K562 (cell line): ENCODE measurements at regions not wholly inside any gene's neighbourhood (a gene's known extent, or its start where the extent isn't known, plus 50 kb on each side); places are given as distances from the start of the nearest gene placed in this dataset.

Experiments
- ATAC-seq: fragments of 200-7000 bp; cut with Tn5 transposase; 3 replicates; pipeline ENCODE4 v1.9.1; 2020; ENCODE audit warnings: moderate library complexity
- BruUV-seq: library from RNA; stranded (reverse); fragments of 400-500 nt; replicated peaks from 2 replicates; lab custom pipeline; 2021; lab: Mats Ljungman, UMichigan
- CTCF ChIA-PET: fragments of 300-600 bp; formaldehyde crosslinking; extraction: SDS; loops from one replicate; lab custom pipeline; 2021; ENCODE audit warnings: low intra/inter-chr PET ratio; lab: Yijun Ruan, JAX
- POLR2A ChIA-PET: fragments of 300-600, 350-650 bp; sonication (Branson Sonifier 250); formaldehyde crosslinking; extraction: SDS; loops from one replicate; lab custom pipeline; 2021; ENCODE audit warnings: antibody characterized with exemption, inconsistent platforms; lab: Yijun Ruan, JAX
- DNase-seq, 4 experiments: peaks; one replicate each; pipeline versions ENCODE4 v3.0.0 to v3.0.0-alpha.2; 2011 to 2018; ENCODE audit warnings: low spot score in 3 of 4, mixed read lengths in 3 of 4; ENCODE audit errors: extremely low read depth in 1 of 4
- FAIRE-seq: peaks from 2 replicates; lab custom pipeline; 2011; peaks lifted over from hg19 to GRCh38; lab: Jason Lieb, UNC
- H2AFZ ChIP-seq: 2 replicates; pipeline ENCODE4 v1.6.0; 2011; ENCODE audit warnings: low read depth, low read length, control low read depth, inconsistent platforms
- H3K27ac ChIP-seq: fragments of 200-600 bp; 3 replicates; pipeline ENCODE4 v1.8.0; 2011; ENCODE audit warnings: low read depth, mild to moderate bottlenecking, control low read depth, inconsistent platforms, low read length, moderate library complexity, mixed read lengths; ENCODE audit errors: extremely low read depth
- H3K27me3 ChIP-seq, 2 experiments: fragments of 300-600 bp in 1 of 2; 2 replicates in 1 of 2; 3 replicates in 1 of 2; pipeline versions ENCODE4 v1.6.0 to v1.8.0; 2011; ENCODE audit warnings: inconsistent platforms in 2 of 2, low read length in 2 of 2, mild to moderate bottlenecking in 1 of 2, mixed read lengths in 1 of 2, moderate library complexity in 1 of 2; ENCODE audit not compliant: control insufficient read depth in 2 of 2, insufficient read depth in 2 of 2
- H3K36me3 ChIP-seq: fragments of 300-600 bp; 3 replicates; pipeline ENCODE4 v1.8.0; 2011; ENCODE audit warnings: mild to moderate bottlenecking, low read length, inconsistent platforms; ENCODE audit not compliant: control insufficient read depth, insufficient read depth
- H3K4me1 ChIP-seq, 2 experiments: fragments of 200-600 bp in 1 of 2; replicated peaks in 1 of 2; 2 replicates in 1 of 2; 3 replicates in 1 of 2; pipeline versions ENCODE4 v1.5.1 to v1.8.0; 2011; ENCODE audit warnings: inconsistent platforms in 2 of 2, low read length in 2 of 2, mild to moderate bottlenecking in 1 of 2, mixed read lengths in 1 of 2, moderate library complexity in 1 of 2; ENCODE audit not compliant: control insufficient read depth in 2 of 2, insufficient read depth in 2 of 2
- H3K4me2 ChIP-seq: 2 replicates; pipeline ENCODE4 v1.6.1; 2011; ENCODE audit warnings: low read length, control low read depth, inconsistent platforms, mixed read lengths; ENCODE audit not compliant: insufficient read depth
- H3K4me3 ChIP-seq: fragments of 200-600 bp; sonication (generic), shearing (Covaris generic); 2 replicates; pipeline ENCODE4 v1.5.1; 2016; ENCODE audit warnings: control low read depth, inconsistent platforms
- H3K79me2 ChIP-seq: fragments of 200-600 bp; 3 replicates; pipeline ENCODE4 v1.8.0; 2011; ENCODE audit warnings: low read length, inconsistent platforms; ENCODE audit not compliant: control insufficient read depth, insufficient read depth
- H3K9ac ChIP-seq, 2 experiments: 2 replicates each; pipeline versions ENCODE4 v1.6.0 to v1.6.1; 2011; ENCODE audit warnings: low read depth in 2 of 2, low read length in 2 of 2, control low read depth in 1 of 2, inconsistent platforms in 1 of 2, mild to moderate bottlenecking in 1 of 2, mixed read lengths in 1 of 2; ENCODE audit not compliant: insufficient read depth in 1 of 2
- H3K9me1 ChIP-seq: one replicate; pipeline ENCODE4 v1.6.0; 2011; ENCODE audit warnings: inconsistent platforms, mild to moderate bottlenecking, low read length, moderate library complexity; ENCODE audit not compliant: control insufficient read depth, insufficient read depth
- H3K9me3 ChIP-seq: replicated peaks from 2 replicates; pipeline ENCODE4 v1.5.1; 2011; ENCODE audit warnings: low read depth, low read length, inconsistent platforms; ENCODE audit not compliant: control insufficient read depth, insufficient read depth
- H4K20me1 ChIP-seq: replicated peaks from 2 replicates; pipeline ENCODE4 v1.6.1; 2011; ENCODE audit warnings: low read length, inconsistent platforms, mixed read lengths; ENCODE audit not compliant: control insufficient read depth, insufficient read depth
- HNRNPK ChIP-seq: fragments of 200-400 bp; formaldehyde crosslinking; IDR thresholded peaks from one replicate; pipeline ENCODE4 v1.6.1; 2018; ENCODE audit warnings: mild to moderate bottlenecking, low read depth, low read length; ENCODE audit not compliant: poor library complexity, severe bottlenecking
- JUN ChIP-seq, 2 experiments: sonication (generic) in 1 of 2; formaldehyde crosslinking in 1 of 2; IDR thresholded peaks; 2 replicates each; pipeline versions ENCODE4 v1.6.1 to v1.8.0; 2012 to 2022; ENCODE audit warnings: borderline replicate concordance in 2 of 2, mild to moderate bottlenecking in 2 of 2, improper control_type of control experiment in 1 of 2, low read depth in 1 of 2, low read length in 1 of 2, missing genetic modification reagents in 1 of 2
- MAFK ChIP-seq: IDR thresholded peaks from 2 replicates; pipeline ENCODE4 v1.6.1; 2011; ENCODE audit warnings: low read length, improper control_type of control experiment
- WGBS: fragments of 100-300 bp; shearing (Covaris generic); methylation state at CpG from one replicate; pipeline ENCODE4 v1.1.6; 2016; ENCODE audit warnings: low coverage, mixed read lengths; ENCODE audit not compliant: insufficient coverage; ENCODE audit errors: missing lambda C conversion rate; 5-methylcytosine and 5-hydroxymethylcytosine counted together
- in situ Hi-C: fragments of 300-500 bp; cut with MboI; formaldehyde crosslinking; loops from 4 replicates; pipeline ENCODE4 v1.15.0; 2018; ENCODE audit warnings: inconsistent platforms, mixed read lengths
- intact Hi-C: fragments of 100-400 bp; cut with micrococcal nuclease; formaldehyde crosslinking; loops from 2 replicates; pipeline ENCODE4 v1.14.2; 2022
- TF ChIP-seq, protein P1 (sequence below): sonication (generic); formaldehyde crosslinking; IDR thresholded peaks from 2 replicates; pipeline ENCODE4 v1.8.0; 2022; ENCODE audit warnings: missing genetic modification reagents, mild to moderate bottlenecking, borderline replicate concordance
- TF ChIP-seq, protein P2 (sequence below): sonication (generic); formaldehyde crosslinking; IDR thresholded peaks from 2 replicates; pipeline ENCODE4 v1.8.1; 2022; ENCODE audit warnings: missing genetic modification reagents

DNA sequence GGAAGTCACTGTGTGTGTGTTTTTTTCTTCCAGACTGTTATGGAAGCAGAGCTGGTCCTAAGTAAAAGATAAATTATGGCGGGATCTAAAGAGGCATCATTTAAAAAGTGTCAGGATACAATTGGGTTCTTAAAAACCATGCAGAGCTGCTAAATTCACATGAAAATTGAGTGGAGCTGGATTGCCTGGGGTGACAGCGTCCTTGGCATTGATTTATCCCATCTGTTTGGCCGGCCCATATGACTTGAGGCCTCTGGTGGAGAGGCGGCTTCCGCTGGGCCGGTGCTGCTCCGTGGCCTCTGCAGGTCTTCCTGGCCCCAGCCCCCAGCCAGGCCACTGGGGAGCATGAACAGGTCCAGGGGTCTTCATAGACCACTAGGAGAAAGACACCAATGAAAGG lies 165.5 kb downstream of the GLI2 start (continued):
- TF ChIP-seq, protein P1, sequence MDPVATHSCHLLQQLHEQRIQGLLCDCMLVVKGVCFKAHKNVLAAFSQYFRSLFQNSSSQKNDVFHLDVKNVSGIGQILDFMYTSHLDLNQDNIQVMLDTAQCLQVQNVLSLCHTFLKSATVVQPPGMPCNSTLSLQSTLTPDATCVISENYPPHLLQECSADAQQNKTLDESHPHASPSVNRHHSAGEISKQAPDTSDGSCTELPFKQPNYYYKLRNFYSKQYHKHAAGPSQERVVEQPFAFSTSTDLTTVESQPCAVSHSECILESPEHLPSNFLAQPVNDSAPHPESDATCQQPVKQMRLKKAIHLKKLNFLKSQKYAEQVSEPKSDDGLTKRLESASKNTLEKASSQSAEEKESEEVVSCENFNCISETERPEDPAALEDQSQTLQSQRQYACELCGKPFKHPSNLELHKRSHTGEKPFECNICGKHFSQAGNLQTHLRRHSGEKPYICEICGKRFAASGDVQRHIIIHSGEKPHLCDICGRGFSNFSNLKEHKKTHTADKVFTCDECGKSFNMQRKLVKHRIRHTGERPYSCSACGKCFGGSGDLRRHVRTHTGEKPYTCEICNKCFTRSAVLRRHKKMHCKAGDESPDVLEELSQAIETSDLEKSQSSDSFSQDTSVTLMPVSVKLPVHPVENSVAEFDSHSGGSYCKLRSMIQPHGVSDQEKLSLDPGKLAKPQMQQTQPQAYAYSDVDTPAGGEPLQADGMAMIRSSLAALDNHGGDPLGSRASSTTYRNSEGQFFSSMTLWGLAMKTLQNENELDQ (CRISPR knock-in tag): no peak
- TF ChIP-seq, protein P2, sequence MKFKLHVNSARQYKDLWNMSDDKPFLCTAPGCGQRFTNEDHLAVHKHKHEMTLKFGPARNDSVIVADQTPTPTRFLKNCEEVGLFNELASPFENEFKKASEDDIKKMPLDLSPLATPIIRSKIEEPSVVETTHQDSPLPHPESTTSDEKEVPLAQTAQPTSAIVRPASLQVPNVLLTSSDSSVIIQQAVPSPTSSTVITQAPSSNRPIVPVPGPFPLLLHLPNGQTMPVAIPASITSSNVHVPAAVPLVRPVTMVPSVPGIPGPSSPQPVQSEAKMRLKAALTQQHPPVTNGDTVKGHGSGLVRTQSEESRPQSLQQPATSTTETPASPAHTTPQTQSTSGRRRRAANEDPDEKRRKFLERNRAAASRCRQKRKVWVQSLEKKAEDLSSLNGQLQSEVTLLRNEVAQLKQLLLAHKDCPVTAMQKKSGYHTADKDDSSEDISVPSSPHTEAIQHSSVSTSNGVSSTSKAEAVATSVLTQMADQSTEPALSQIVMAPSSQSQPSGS (CRISPR knock-in tag): no peak
- TF ChIP-seq HNRNPK: no peak
- no peak for TF ChIP-seq JUN (IDR thresholded peaks at IDR 0.05; ENCODE audit: borderline replicate concordance, low read depth, low read length)
- TF ChIP-seq JUN (CRISPR knock-in tag; IDR thresholded peaks at IDR 0.05; ENCODE audit: borderline replicate concordance): no peak

- 6% methylated on average over 2 of the region's 2 CpGs for WGBS
- intact Hi-C loops: no loop called here
Observed at GRCh38 chr2:120902592-120902991, 166.9 kb downstream of the GLI2 start.

More at GRCh38 chr2:120902592-120902991, 166.9 kb downstream of the GLI2 start:
- ChIA-PET POLR2A (interaction anchor here (0.6 to 0.8 kb wide), 2 partner anchors 25 to 42 kb away, joined by 3 read pairs; no protein-coding TSS in a partner anchor), CTCF (no interaction called here)
- no peak overlapping the region for H3K27ac ChIP-seq
- H2AFZ ChIP-seq: no peak overlapping the region
- TF ChIP-seq MAFK: no peak
- no peaks in the 10 kb centered on the region for H3K9me3 ChIP-seq
- H3K9ac ChIP-seq: no peak overlapping the region
- no TSS peak for BruUV-seq
- ATAC-seq (no peak), FAIRE-seq (no peak), DNase-seq (no peak)
- H3K36me3 ChIP-seq: no peaks in the 10 kb centered on the region
- no peaks in the 10 kb centered on the region for H3K79me2 ChIP-seq
- no peaks in the 10 kb centered on the region for H3K4me1 ChIP-seq
- peaks cover 14 to 74% of the 10 kb centered on the region in 2 experiments for H3K27me3 ChIP-seq
- no peaks in the 10 kb centered on the region for H3K9me1 ChIP-seq
- no peak overlapping the region for H3K4me3 ChIP-seq
- in situ Hi-C loops: no loop called here
- H3K4me2 ChIP-seq: no peak overlapping the region
- peaks cover 8% of the 10 kb centered on the region; the same call in 1 of the 2 replicates for H4K20me1 ChIP-seq
